ENCODE measurements at regions not wholly inside any gene's neighbourhood (a gene's known extent, or its start where the extent isn't known, plus 50 kb on each side); places are given as distances from the start of the nearest gene placed in this dataset.

DNA sequence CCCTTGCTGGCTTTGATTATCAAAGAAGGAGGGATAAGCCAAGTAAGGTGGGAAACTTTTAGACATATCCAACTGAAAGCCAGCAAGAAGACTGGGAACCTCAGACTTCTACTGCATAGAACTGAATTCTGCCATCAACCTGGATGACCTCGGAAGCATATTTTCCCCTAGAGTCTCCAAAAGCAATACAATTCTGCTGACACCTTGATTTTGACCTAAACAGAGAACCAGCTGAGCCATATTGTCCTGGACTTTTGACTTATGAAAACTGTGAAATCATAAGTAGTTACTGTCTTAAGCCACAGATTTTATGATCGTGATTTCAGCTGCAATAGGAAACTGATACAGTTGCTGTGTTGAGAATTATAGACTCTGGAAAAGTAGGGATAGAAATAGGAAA, 227.6 kb downstream of the PCDH20 start:
- Mint-ChIP-seq H3K27ac (ENCODE audit: unreplicated experiment) (no peak overlapping the region), H3K27me3 (ENCODE audit: unreplicated experiment) (no peaks in the 10 kb centered on the region)
- TF ChIP-seq CTCF (IDR thresholded peaks at IDR 0.05; ENCODE audit: partially characterized antibody, unreplicated experiment): no peak

GRCh38 chr13:61187471-61187870, 228.2 kb downstream of the PCDH20 start:
- Mint-ChIP-seq H3K4me1 (ENCODE audit: low read depth, unreplicated experiment) (no peaks in the 10 kb centered on the region), H3K36me3 (ENCODE audit: unreplicated experiment) (no peaks in the 10 kb centered on the region), H3K9me3 (ENCODE audit: unreplicated experiment) (no peaks in the 10 kb centered on the region), H3K27me3 (ENCODE audit: unreplicated experiment) (no peaks in the 10 kb centered on the region), H3K4me3 (ENCODE audit: unreplicated experiment) (no peak overlapping the region), H3K27ac (ENCODE audit: unreplicated experiment) (no peak overlapping the region)
- DNase-seq: no peak
- TF ChIP-seq CTCF (IDR thresholded peaks at IDR 0.05; ENCODE audit: partially characterized antibody, unreplicated experiment): no peak

More for the DNA sequence above, 227.6 kb downstream of the PCDH20 start:
- H3K9me3 Mint-ChIP-seq (ENCODE audit: unreplicated experiment): no peaks in the 10 kb centered on the region
- DNase-seq: no peak
- H3K36me3 Mint-ChIP-seq (ENCODE audit: unreplicated experiment): no peaks in the 10 kb centered on the region
- H3K4me1 Mint-ChIP-seq (ENCODE audit: low read depth, unreplicated experiment): no peaks in the 10 kb centered on the region
- no peak overlapping the region for H3K4me3 Mint-ChIP-seq (ENCODE audit: unreplicated experiment)

- no peak for DNase-seq
- Mint-ChIP-seq H3K9me3 (ENCODE audit: unreplicated experiment) (no peaks in the 10 kb centered on the region), H3K4me1 (ENCODE audit: low read depth, unreplicated experiment) (no peaks in the 10 kb centered on the region), H3K27ac (ENCODE audit: unreplicated experiment) (no peak overlapping the region), H3K36me3 (ENCODE audit: unreplicated experiment) (no peaks in the 10 kb centered on the region), H3K27me3 (ENCODE audit: unreplicated experiment) (no peaks in the 10 kb centered on the region), H3K4me3 (ENCODE audit: unreplicated experiment) (no peak overlapping the region)
- no peak for TF ChIP-seq CTCF (IDR thresholded peaks at IDR 0.05; ENCODE audit: partially characterized antibody, unreplicated experiment)
These were observed 232.0 kb downstream of the PCDH20 start for GRCh38 chr13:61183670-61184069.

DNA sequence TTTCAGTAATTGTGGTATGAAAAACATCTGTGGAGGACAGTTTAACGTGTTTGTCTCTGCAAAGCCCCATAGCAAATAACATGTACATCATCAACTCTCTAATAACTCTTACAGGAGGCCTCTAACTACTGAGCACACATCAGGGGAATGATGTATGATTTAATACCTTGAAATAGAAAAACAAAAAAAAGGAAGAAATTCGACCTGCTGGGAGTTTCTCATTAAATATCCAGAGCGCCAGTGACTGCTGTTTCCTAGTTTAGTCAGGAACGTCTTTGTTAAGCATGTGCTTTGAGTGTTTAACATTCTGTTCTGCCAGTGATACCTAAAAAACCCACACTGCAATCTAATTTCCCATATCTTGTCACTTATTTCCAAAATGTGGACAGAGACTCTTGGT, 235.4 kb downstream of the PCDH20 start:
- Mint-ChIP-seq H3K27me3 (ENCODE audit: unreplicated experiment) (no peaks in the 10 kb centered on the region), H3K27ac (ENCODE audit: unreplicated experiment) (no peak overlapping the region), H3K4me3 (ENCODE audit: unreplicated experiment) (no peak overlapping the region), H3K4me1 (ENCODE audit: low read depth, unreplicated experiment) (no peaks in the 10 kb centered on the region), H3K36me3 (ENCODE audit: unreplicated experiment) (no peaks in the 10 kb centered on the region), H3K9me3 (ENCODE audit: unreplicated experiment) (peaks cover under 1% of the 10 kb centered on the region)
- no peak for DNase-seq
- no peak for TF ChIP-seq CTCF (IDR thresholded peaks at IDR 0.05; ENCODE audit: partially characterized antibody, unreplicated experiment)

GRCh38 chr13:61179741-61180140, 235.9 kb downstream of the PCDH20 start:
- no peak for TF ChIP-seq CTCF (IDR thresholded peaks at IDR 0.05; ENCODE audit: partially characterized antibody, unreplicated experiment)
- no peak overlapping the region for H3K27ac Mint-ChIP-seq (ENCODE audit: unreplicated experiment)

More at GRCh38 chr13:61179741-61180140, 235.9 kb downstream of the PCDH20 start:
- Mint-ChIP-seq H3K9me3 (ENCODE audit: unreplicated experiment) (peaks cover 2% of the 10 kb centered on the region), H3K36me3 (ENCODE audit: unreplicated experiment) (peaks cover 5% of the 10 kb centered on the region), H3K4me1 (ENCODE audit: low read depth, unreplicated experiment) (no peaks in the 10 kb centered on the region), H3K4me3 (ENCODE audit: unreplicated experiment) (no peak overlapping the region), H3K27me3 (ENCODE audit: unreplicated experiment) (no peaks in the 10 kb centered on the region)
- DNase-seq: no peak
